Stomach (tissue), 4 donors: ENCODE measurements at regions not wholly inside any gene's neighbourhood (a gene's known extent, or its start where the extent isn't known, plus 50 kb on each side); places are given as distances from the start of the nearest gene placed in this dataset.

Experiments
- CTCF ChIP-seq, 7 experiments: fragments of 450-650 bp in 4 of 7; fragments of 200-600 bp in 3 of 7; sonication (generic) in 3 of 7; IDR thresholded peaks; one replicate each; pipeline ENCODE4 v1.5.1; 2016 to 2019; ENCODE audit warnings: antibody characterized with exemption in 7 of 7, control low read depth in 2 of 7, mild to moderate bottlenecking in 1 of 7
- POLR2A ChIP-seq, 4 donors: fragments of 450-650 bp; IDR thresholded peaks; one replicate each; pipeline ENCODE4 v1.6.1; 2016; ENCODE audit warnings: antibody characterized with exemption in 4 of 4, control low read depth in 2 of 4, mild to moderate bottlenecking in 1 of 4, moderate library complexity in 1 of 4

GRCh38 chr9:121574774-121575519 is 75.3 kb upstream of the GGTA1 start:
- TF ChIP-seq CTCF (IDR thresholded peaks at IDR 0.05) (no peak), POLR2A (IDR thresholded peaks at IDR 0.05) (no peak)
